Naive thymus-derived CD4-positive, alpha-beta T cell (primary cell): ENCODE measurements at regions not wholly inside any gene's neighbourhood (a gene's known extent, or its start where the extent isn't known, plus 50 kb on each side); places are given as distances from the start of the nearest gene placed in this dataset.

ENCODE experiments used
- ATAC-seq: fragments of 150-1000 bp; cut with Tn5 transposase; 2 replicates; pipeline ENCODE4 v1.10.0; 2021; ENCODE audit warnings: mild to moderate bottlenecking, moderate library complexity
- CTCF ChIA-PET: fragments of 350-600 bp; sonication (Branson Sonifier 250); formaldehyde crosslinking; loops from one replicate; lab custom pipeline; 2021; ENCODE audit warnings: antibody characterized with exemption; lab: Charles Lee
- POLR2A ChIA-PET: fragments of 350-600 bp; sonication (Branson Sonifier 250); formaldehyde crosslinking; loops from one replicate; lab custom pipeline; 2021; ENCODE audit warnings: antibody characterized with exemption, inconsistent platforms; lab: Charles Lee
- DNase-seq, 9 donors: peaks; one replicate each; pipeline versions ENCODE4 v3.0.0 to v3.0.0-alpha.2; 2020 to 2022; ENCODE audit warnings: mixed read lengths in 1 of 9
- H3K27ac ChIP-seq: one replicate; pipeline ENCODE4 v1.7.0; 2013; ENCODE audit warnings: mild to moderate bottlenecking, low read depth, low read length, moderate library complexity
- H3K27me3 ChIP-seq, 2 donors: one replicate each; pipeline ENCODE4 v1.7.0; 2013; ENCODE audit warnings: low read length in 2 of 2, mild to moderate bottlenecking in 2 of 2, moderate library complexity in 2 of 2; ENCODE audit not compliant: control insufficient read depth in 2 of 2, insufficient read depth in 2 of 2
- H3K36me3 ChIP-seq, 3 experiments: 1 replicate in 2 of 3; 2 replicates in 1 of 3; pipeline ENCODE4 v1.7.0; 2013; ENCODE audit warnings: low read length in 3 of 3, mild to moderate bottlenecking in 3 of 3, moderate library complexity in 1 of 3; ENCODE audit not compliant: insufficient read depth in 3 of 3, control insufficient read depth in 2 of 3
- H3K4me1 ChIP-seq, 2 donors: one replicate each; pipeline ENCODE4 v1.7.0; 2013; ENCODE audit warnings: low read length in 2 of 2, mild to moderate bottlenecking in 2 of 2, moderate library complexity in 1 of 2; ENCODE audit not compliant: control insufficient read depth in 2 of 2, insufficient read depth in 2 of 2
- H3K4me3 ChIP-seq: 2 replicates; pipeline ENCODE4 v1.7.0; 2013; ENCODE audit warnings: mild to moderate bottlenecking, low read length
- H3K9me3 ChIP-seq, 3 experiments: 1 replicate in 2 of 3; 2 replicates in 1 of 3; pipeline ENCODE4 v1.7.0; 2013; ENCODE audit warnings: low read length in 3 of 3; ENCODE audit not compliant: control insufficient read depth in 2 of 3
- H3K27ac Mint-ChIP-seq, 9 donors: one replicate each; pipeline ENCODE4 v1.8.0; 2020 to 2022; ENCODE audit warnings: mixed read lengths in 9 of 9, mild to moderate bottlenecking in 8 of 9, moderate library complexity in 5 of 9, inconsistent platforms in 2 of 9
- H3K27me3 Mint-ChIP-seq, 5 donors: one replicate each; pipeline ENCODE4 v1.8.0; 2021 to 2022; ENCODE audit warnings: mixed read lengths in 5 of 5, mild to moderate bottlenecking in 1 of 5
- H3K36me3 Mint-ChIP-seq, 5 donors: one replicate each; pipeline ENCODE4 v1.8.0; 2020 to 2022; ENCODE audit warnings: mixed read lengths in 5 of 5, mild to moderate bottlenecking in 3 of 5, inconsistent platforms in 1 of 5
- H3K4me1 Mint-ChIP-seq, 7 donors: one replicate each; pipeline ENCODE4 v1.8.0; 2020 to 2022; ENCODE audit warnings: mixed read lengths in 7 of 7, mild to moderate bottlenecking in 3 of 7, inconsistent platforms in 1 of 7
- H3K4me3 Mint-ChIP-seq, 10 donors: one replicate each; pipeline ENCODE4 v1.8.0; 2020 to 2022; ENCODE audit warnings: mild to moderate bottlenecking in 10 of 10, mixed read lengths in 10 of 10, moderate library complexity in 6 of 10, inconsistent platforms in 2 of 10
- H3K9me3 Mint-ChIP-seq, 11 donors: one replicate each; pipeline ENCODE4 v1.8.0; 2020 to 2022; ENCODE audit warnings: mixed read lengths in 11 of 11, mild to moderate bottlenecking in 4 of 11, inconsistent platforms in 1 of 11, moderate library complexity in 1 of 11
- intact Hi-C, 2 donors: fragments of 100-400 bp; cut with micrococcal nuclease; formaldehyde crosslinking; loops; one replicate each; pipeline ENCODE4 v1.15.1; 2023

DNA sequence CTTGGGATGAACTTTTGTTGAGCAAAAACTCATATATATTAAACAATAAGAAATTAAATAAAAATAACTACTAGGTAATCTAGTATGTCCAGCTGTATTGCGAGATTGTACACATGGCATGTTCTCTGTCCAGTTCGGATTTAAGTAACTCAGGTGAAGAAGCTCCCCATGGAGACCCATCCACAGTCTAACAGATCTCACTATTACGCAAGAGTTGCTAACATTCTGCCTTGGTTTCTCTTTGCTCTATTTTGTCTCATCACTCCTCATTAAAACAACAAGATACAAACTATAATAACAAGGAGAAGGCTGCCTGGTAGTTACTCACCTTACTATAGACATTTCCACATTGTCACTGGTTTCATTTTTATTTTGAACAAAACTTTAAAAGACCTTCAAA lies 1372.3 kb upstream of the CELF2 start:
- intact Hi-C loops: no loop called here
- Histone ChIP-seq H3K4me1 (no peaks in the 10 kb centered on the region), H3K4me3 (no peak overlapping the region), H3K36me3 (no peaks in the 10 kb centered on the region), H3K27me3 (no peaks in the 10 kb centered on the region), H3K9me3 (peaks cover 0 to 6% (median 0%) of the 10 kb centered on the region in 3 experiments), H3K27ac (no peak overlapping the region)
- POLR2A ChIA-PET: no interaction called here
- Mint-ChIP-seq H3K27me3 (peaks cover 0 to 17% (median 5%) of the 10 kb centered on the region in 5 donors), H3K4me3 (no peak overlapping the region), H3K9me3 (peaks cover 0 to 21% (median 9%) of the 10 kb centered on the region in 11 donors), H3K27ac (no peak overlapping the region), H3K36me3 (peaks cover 0 to 5% (median 0%) of the 10 kb centered on the region in 5 donors), H3K4me1 (no peaks in the 10 kb centered on the region)
- CTCF ChIA-PET: no interaction called here
- no peak for ATAC-seq
- no peak for DNase-seq

GRCh38 chr10:9645928-9646600 lies 1371.6 kb upstream of the CELF2 start:
- DNase-seq (no peak), ATAC-seq (no peak)
- peaks cover 0 to 6% (median 0%) of the 10 kb centered on the region in 3 experiments for H3K9me3 ChIP-seq
- POLR2A ChIA-PET: no interaction called here
- CTCF ChIA-PET: no interaction called here
- no peaks in the 10 kb centered on the region for H3K27me3 ChIP-seq
- no peak overlapping the region for H3K27ac Mint-ChIP-seq
- H3K27ac ChIP-seq: no peak overlapping the region
- intact Hi-C loops: no loop called here
- no peaks in the 10 kb centered on the region for H3K4me1 ChIP-seq
- no peak overlapping the region for H3K4me3 Mint-ChIP-seq
- no peaks in the 10 kb centered on the region for H3K4me1 Mint-ChIP-seq
- H3K36me3 Mint-ChIP-seq: peaks cover 0 to 5% (median 0%) of the 10 kb centered on the region in 5 donors
- H3K9me3 Mint-ChIP-seq: peaks cover 0 to 21% (median 9%) of the 10 kb centered on the region in 11 donors
- peaks cover 0 to 18% (median 2%) of the 10 kb centered on the region in 5 donors for H3K27me3 Mint-ChIP-seq
- no peaks in the 10 kb centered on the region for H3K36me3 ChIP-seq
- no peak overlapping the region for H3K4me3 ChIP-seq

GRCh38 chr10:9654261-9654660 lies 1363.4 kb upstream of the CELF2 start:
- Mint-ChIP-seq H3K4me3 (no peak overlapping the region), H3K9me3 (peaks cover 0 to 10% (median 0%) of the 10 kb centered on the region in 11 donors), H3K36me3 (no peaks in the 10 kb centered on the region), H3K27me3 (peaks cover 0 to 30% (median 19%) of the 10 kb centered on the region in 5 donors), H3K27ac (no peak overlapping the region), H3K4me1 (no peaks in the 10 kb centered on the region)
- Histone ChIP-seq H3K27ac (no peak overlapping the region), H3K27me3 (no peaks in the 10 kb centered on the region), H3K4me1 (no peaks in the 10 kb centered on the region), H3K36me3 (no peaks in the 10 kb centered on the region), H3K4me3 (no peak overlapping the region), H3K9me3 (no peaks in the 10 kb centered on the region)
- ATAC-seq (no peak), DNase-seq (no peak)
- ChIA-PET POLR2A (no interaction called here), CTCF (no interaction called here)
- intact Hi-C loops: no loop called here

DNA sequence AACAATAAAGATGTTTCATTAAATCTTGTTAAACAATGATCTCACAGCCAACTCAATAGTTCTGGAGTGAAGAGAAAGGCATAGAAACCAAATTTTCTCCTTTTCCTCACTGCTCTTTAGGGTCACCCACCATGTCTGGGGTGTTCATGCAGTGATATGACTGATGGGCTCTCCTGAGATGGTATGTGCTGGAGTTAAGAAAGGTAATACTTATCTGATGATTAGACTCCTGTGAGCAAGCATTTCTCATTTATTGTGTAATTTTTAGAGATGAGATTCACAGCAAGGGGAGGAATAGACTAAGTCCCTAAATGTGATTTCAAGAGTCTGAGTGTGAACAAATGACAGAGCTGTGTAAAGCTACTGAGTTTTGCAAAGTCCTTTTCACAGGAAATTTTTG lies 1361.3 kb upstream of the CELF2 start:
- Mint-ChIP-seq H3K36me3 (no peaks in the 10 kb centered on the region), H3K4me3 (no peak overlapping the region), H3K9me3 (peaks cover 0 to 10% (median 0%) of the 10 kb centered on the region in 11 donors), H3K4me1 (no peaks in the 10 kb centered on the region), H3K27ac (no peak overlapping the region), H3K27me3 (peaks cover 0 to 19% (median 16%) of the 10 kb centered on the region in 5 donors)
- Histone ChIP-seq H3K36me3 (no peaks in the 10 kb centered on the region), H3K4me3 (no peak overlapping the region), H3K27ac (no peak overlapping the region), H3K4me1 (no peaks in the 10 kb centered on the region), H3K27me3 (no peaks in the 10 kb centered on the region), H3K9me3 (no peaks in the 10 kb centered on the region)
- no peak for ATAC-seq
- DNase-seq: no peak
- POLR2A ChIA-PET: no interaction called here
- CTCF ChIA-PET: no interaction called here
- intact Hi-C loops: no loop called here

- DNase-seq: no peak
- Mint-ChIP-seq H3K27me3 (peaks cover 0 to 19% (median 15%) of the 10 kb centered on the region in 5 donors), H3K9me3 (peaks cover 0 to 10% (median 0%) of the 10 kb centered on the region in 11 donors), H3K36me3 (no peaks in the 10 kb centered on the region), H3K27ac (no peak overlapping the region), H3K4me1 (no peaks in the 10 kb centered on the region), H3K4me3 (no peak overlapping the region)
- ATAC-seq: no peak
- POLR2A ChIA-PET: no interaction called here
- CTCF ChIA-PET: no interaction called here
- H3K4me1 ChIP-seq: no peaks in the 10 kb centered on the region
- no peak overlapping the region for H3K27ac ChIP-seq
- no peaks in the 10 kb centered on the region for H3K9me3 ChIP-seq
- intact Hi-C loops: no loop called here
- H3K36me3 ChIP-seq: no peaks in the 10 kb centered on the region
- H3K27me3 ChIP-seq: no peaks in the 10 kb centered on the region
- H3K4me3 ChIP-seq: no peak overlapping the region
Measured at GRCh38 chr10:9656996-9657395, 1360.7 kb upstream of the CELF2 start.

DNA sequence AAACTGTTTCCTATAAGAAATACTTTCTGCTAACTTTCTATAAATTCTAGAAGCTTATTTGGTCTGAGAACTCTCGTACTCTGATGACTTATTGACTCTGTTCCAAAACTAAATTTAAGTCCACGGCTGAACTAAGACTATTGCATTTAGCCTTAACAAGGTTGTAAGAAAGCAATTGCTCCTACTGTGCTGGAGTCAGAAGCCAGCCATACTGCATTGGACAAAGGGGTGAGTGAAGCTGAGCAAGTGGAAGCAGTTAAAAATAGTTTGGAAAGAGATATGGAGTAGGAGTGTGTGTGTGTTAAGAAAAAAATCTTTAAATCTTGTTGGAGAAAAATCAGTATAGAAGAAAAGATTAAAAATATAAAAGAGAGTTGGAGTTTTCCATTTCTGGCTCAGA lies 1360.1 kb upstream of the CELF2 start:
- CTCF ChIA-PET: no interaction called here

DNA sequence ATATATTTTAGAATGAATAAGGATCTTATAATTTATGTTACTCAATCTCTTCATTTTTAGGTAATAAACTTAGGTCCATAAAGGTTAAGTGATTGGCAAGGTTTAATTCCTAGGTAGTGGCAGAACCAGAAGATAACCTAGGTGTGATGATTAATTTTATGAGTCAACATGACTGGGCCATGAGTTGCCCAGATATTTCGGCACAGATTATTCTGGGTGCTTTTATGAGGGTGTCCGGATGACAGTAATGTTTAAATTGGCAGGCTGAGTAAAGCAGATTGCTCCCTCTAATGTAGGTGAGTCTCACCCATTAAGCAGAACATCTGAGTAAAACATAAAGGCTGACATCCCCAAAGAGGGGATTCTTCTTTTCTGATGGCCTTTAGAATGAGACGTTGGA lies 1349.3 kb upstream of the CELF2 start:
- no peaks in the 10 kb centered on the region for H3K9me3 ChIP-seq
- no peaks in the 10 kb centered on the region for H3K27me3 ChIP-seq
- no peaks in the 10 kb centered on the region for H3K36me3 ChIP-seq
- ATAC-seq (no peak), DNase-seq (no peak)
- H3K4me3 ChIP-seq: no peak overlapping the region
- ChIA-PET POLR2A (no interaction called here), CTCF (no interaction called here)
- no peak overlapping the region for H3K27ac ChIP-seq
- no peaks in the 10 kb centered on the region for H3K4me1 ChIP-seq
- intact Hi-C loops: no loop called here
- Mint-ChIP-seq H3K36me3 (no peaks in the 10 kb centered on the region), H3K27me3 (peaks cover 0 to 27% (median 11%) of the 10 kb centered on the region in 5 donors), H3K4me3 (no peak overlapping the region), H3K27ac (no peak overlapping the region), H3K9me3 (peaks cover 0 to 6% (median 0%) of the 10 kb centered on the region in 11 donors), H3K4me1 (no peaks in the 10 kb centered on the region)

More for the DNA sequence above, 1360.1 kb upstream of the CELF2 start:
- POLR2A ChIA-PET: no interaction called here
- no peaks in the 10 kb centered on the region for H3K36me3 ChIP-seq
- H3K4me1 Mint-ChIP-seq: no peaks in the 10 kb centered on the region
- ATAC-seq (no peak), DNase-seq (no peak)
- no peak overlapping the region for H3K27ac ChIP-seq
- no peaks in the 10 kb centered on the region for H3K27me3 ChIP-seq
- no peak overlapping the region for H3K27ac Mint-ChIP-seq
- intact Hi-C loops: no loop called here
- no peaks in the 10 kb centered on the region for H3K9me3 ChIP-seq
- peaks cover 0 to 17% (median 15%) of the 10 kb centered on the region in 5 donors for H3K27me3 Mint-ChIP-seq
- H3K4me3 ChIP-seq: no peak overlapping the region
- H3K4me3 Mint-ChIP-seq: no peak overlapping the region
- no peaks in the 10 kb centered on the region for H3K4me1 ChIP-seq
- no peaks in the 10 kb centered on the region for H3K36me3 Mint-ChIP-seq
- peaks cover 0 to 10% (median 0%) of the 10 kb centered on the region in 11 donors for H3K9me3 Mint-ChIP-seq
